RPMI7951 (cell line): ENCODE measurements at regions not wholly inside any gene's neighbourhood (a gene's known extent, or its start where the extent isn't known, plus 50 kb on each side); places are given as distances from the start of the nearest gene placed in this dataset.

Experiments
- DNase-seq: peaks from one replicate; pipeline ENCODE4 v3.0.0-alpha.2; 2012; ENCODE audit warnings: low read depth

DNA sequence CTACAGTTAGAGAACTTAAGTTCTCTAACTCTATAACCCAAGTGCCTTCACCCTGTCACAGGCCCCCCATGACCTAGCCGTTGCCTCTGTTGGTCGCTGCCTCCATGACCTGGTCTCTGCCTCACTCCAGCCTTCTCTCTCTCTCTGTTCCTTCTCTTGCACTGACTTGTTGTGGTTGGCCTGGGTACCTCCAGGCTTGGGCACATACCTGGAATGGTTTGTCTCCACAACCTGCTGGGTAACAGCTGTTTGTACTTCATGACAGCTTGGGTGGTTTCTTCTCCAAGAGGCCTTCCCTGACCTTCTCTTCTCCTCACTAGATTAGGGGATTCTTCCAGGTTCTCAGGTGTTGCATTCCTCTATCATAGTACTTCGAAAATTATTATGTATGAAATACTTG, 371.6 kb upstream of the USP24 start:
- DNase-seq: no peak

GRCh38 chr1:55585402-55585792, 370.2 kb upstream of the USP24 start:
- no peak for DNase-seq

DNA sequence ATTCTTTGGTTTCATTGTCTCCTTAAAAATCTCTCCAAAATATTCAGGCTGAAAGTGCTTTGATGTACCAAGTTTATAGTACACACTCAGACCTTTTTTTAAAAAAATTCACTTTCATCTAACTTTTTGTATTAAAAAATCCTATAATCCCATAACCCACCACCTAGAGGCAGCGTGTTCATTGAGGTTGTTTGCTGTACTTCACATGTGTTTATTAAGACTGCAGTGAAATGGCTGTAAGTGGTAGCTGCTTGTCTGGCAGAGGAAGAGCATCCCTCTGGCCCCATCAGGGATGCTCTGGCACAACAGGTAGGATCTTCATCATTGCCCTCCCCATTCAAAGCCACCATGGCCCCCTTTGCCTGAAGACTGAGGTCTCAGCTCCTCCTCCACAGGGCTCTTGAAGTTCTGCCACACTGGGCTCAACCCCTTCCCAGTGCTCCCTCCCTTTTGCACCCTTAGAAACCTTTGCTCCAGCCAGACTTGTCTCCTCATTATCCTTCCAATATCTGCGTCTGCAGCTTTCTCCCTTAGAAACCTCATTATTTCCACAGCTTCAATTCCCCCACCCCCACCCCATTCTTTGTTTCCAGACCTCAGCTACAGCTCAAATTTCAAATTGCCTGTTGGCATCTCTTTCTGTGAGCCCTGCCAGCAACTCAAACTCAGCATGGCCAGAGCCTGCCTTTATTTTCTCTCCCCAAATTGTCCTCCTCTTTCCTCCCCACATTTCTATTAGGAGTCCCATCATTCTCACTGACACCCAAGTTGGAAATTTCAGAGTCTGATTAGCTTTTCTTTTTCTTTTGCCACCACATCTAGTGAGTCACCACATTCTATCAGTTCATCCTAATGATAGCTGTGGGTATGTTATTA, 369.6 kb upstream of the USP24 start:
- DNase-seq: peak; percentile 40

DNA sequence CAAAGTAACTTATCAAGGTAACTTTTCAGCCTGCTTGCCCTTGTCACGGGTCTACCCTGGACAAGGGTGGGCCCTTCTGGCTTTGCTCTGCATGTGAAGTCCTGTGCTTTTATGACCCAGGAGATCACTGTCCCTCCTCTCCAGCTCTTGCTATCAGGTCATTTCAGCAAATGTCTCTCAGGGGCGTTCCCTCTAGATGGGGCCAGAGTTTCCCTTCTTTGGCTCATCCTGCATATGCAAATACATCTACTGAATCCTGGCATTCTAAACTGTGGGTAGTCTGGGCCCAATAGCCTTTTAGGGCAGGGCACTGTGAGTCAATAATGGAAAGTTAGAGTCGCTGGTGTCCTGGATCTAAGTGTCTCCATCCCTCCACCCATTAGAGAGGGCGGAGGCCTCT, 366.9 kb upstream of the USP24 start:
- peak; percentile 33 for DNase-seq

DNA sequence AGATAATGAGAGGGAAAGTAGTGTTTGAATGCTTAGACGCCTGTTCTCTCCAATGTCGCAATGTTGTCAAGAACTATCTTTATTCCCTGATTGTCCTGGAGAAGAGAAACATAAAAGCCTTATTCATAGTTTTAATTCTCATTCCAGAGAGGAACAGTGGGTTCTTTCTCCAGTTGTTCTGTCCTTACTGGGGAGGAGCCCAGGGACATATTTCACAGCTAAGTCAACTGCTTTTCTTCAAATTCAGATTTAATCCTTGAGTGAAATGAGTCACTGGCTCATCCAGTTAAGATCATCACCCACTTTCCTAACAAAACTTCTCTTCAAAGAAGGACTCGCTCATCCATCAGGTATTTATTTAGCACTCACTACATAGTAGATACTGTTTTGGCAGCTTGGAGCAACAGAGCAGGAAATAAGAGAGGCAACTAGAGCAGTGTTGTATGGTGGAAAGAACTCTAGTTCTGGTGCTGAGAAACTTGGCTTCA, 365.7 kb upstream of the USP24 start:
- peak; percentile 81 for DNase-seq

GRCh38 chr1:55579332-55580001, 364.3 kb upstream of the USP24 start:
- no peak for DNase-seq

GRCh38 chr1:55578646-55579045, 363.5 kb upstream of the USP24 start:
- no peak for DNase-seq

- DNase-seq: no peak
These were observed 360.6 kb upstream of the USP24 start for GRCh38 chr1:55575571-55576279.

- no peak for DNase-seq
These were observed 359.6 kb upstream of the USP24 start for GRCh38 chr1:55574691-55575225.

DNA sequence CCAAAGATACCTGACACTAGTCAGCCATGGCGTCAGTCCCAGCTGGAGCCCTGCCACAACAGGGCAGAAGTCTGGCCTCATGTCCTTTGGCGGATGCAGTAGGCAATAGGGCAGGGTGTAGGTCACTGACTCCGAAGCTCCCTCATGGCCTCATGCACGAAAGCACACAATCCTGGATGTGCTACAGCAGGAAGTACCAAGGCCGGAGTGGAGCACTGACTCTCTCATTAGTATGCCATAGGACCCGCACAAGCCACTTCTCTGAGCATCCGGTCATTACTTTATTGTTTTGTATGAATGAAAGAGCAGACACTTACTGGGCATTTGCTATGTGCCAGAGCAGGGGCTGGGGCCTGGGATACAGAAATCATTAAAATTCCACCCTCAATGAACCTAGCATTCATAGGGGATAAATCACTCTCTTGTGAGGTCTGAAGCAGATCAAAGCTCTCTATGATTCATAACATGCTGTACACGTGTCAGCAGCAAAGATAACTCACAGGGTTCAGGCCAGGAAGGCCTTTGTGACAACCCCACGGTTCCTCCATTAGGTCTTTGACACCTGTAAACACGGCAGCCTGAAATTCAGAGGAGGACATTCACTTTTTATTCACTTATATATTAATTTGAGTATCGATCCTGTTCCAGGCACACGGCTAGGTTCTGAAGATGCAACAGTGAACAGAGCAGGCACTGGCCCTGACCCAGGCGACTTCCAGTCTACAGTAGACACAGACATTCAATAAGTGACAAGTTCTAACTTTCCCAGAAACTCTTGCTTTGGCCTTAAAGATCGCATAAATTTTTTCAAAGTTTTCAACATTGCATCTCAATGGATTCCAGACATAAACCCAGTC, 357.9 kb upstream of the USP24 start:
- peak; percentile 82 for DNase-seq

DNA sequence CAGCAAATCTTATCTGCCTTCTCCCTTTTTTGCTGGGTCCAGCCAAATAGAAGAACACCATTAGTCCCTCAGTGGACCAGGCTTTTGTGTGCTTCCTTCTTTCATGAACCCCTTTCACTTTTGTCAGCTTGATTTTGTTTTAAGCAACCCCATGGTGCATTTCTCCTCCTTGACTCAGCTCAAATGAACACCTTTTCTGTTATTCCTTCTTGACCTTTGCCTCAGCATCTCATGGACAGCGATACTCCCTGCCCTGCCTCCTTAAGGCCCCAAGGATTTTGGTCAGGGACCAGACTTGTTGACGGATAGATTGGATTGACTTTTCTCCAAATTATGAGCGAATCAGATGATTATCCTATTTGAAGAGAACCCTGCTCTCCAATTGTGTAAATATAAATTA, 356.6 kb upstream of the USP24 start:
- no peak for DNase-seq

GRCh38 chr1:55569417-55569816, 354.3 kb upstream of the USP24 start:
- DNase-seq: no peak

- DNase-seq: no peak
These were observed 353.6 kb upstream of the USP24 start for GRCh38 chr1:55568732-55569131.

- DNase-seq: no peak
These were observed 345.1 kb upstream of the USP24 start for GRCh38 chr1:55560266-55560665.

GRCh38 chr1:55559842-55560241, 344.7 kb upstream of the USP24 start:
- DNase-seq: no peak

DNA sequence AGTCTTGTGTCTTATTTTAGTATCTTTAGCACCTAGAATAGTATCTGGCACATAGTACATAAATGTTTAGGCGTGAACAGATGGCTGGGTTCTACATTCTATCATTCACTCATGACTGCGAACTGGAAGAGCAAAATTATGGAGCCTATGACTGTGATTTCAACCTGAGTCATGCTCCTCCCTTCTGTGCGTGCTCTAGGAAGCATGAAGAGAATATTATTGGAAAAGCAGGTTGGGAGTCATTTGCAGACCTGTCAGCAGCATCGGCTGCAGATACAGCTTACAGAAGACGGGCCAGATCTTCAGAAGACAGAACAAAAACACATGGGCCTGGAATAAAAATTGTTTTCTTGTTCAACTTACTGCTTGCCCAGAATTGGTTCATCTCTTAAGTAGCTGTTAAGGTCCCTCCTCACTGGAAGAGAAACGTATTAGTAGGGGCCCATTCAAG, 344.0 kb upstream of the USP24 start:
- DNase-seq: no peak

DNA sequence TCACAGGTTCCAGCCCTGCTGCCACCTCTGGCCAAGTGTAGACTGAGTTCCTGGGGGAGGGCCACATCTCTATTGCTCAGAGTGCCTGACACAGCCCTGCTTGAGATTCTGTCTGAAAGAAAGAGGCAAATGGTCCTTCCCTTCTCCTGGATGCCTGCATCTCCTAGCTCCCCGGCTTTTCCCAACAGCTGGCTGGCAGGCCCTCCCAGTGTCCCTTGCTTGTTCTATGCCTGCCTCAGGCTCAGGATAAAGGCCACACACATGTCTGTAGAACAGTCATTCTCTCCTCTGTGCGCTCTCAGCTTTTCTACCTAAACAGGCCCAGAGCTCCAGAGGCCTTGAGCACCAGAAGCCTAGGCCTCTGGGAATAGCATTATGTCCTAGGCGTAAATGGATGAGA, 343.4 kb upstream of the USP24 start:
- DNase-seq: no peak

GRCh38 chr1:55555956-55556725, 341.0 kb upstream of the USP24 start:
- no peak for DNase-seq

GRCh38 chr1:55554611-55555010, 339.4 kb upstream of the USP24 start:
- DNase-seq: no peak

- no peak for DNase-seq
These were observed 337.5 kb upstream of the USP24 start for GRCh38 chr1:55552636-55553035.
